ENCODE measurements at regions not wholly inside any gene's neighbourhood (a gene's known extent, or its start where the extent isn't known, plus 50 kb on each side); places are given as distances from the start of the nearest gene placed in this dataset.

GRCh38 chr18:76647322-76647721, 152.3 kb upstream of the ZNF516 start:
- H3K4me1 ChIP-seq (ENCODE audit: control insufficient read depth, extremely low read depth, insufficient read depth, low read length): no peaks in the 10 kb centered on the region
- H3K9me3 ChIP-seq (replicated peaks; ENCODE audit: control insufficient read depth, insufficient read depth, low read length): no peaks in the 10 kb centered on the region
- H3K27me3 ChIP-seq (ENCODE audit: control insufficient read depth in 2 of 2, insufficient read depth in 2 of 2, low read length in 2 of 2): no peaks in the 10 kb centered on the region
- no peaks in the 10 kb centered on the region for H3K36me3 ChIP-seq (ENCODE audit: control insufficient read depth in 2 of 2, extremely low read depth in 1 of 2, insufficient read depth in 2 of 2, low read length in 2 of 2)
- no peak overlapping the region for H3K4me2 ChIP-seq (ENCODE audit: insufficient read depth, low read length)
- no peak for FAIRE-seq
- no peak overlapping the region for H3K27ac ChIP-seq (ENCODE audit: insufficient read depth, low read depth, low read length)
- intact Hi-C loops (cut with micrococcal nuclease) (no loop called here), dilution Hi-C loops (cut with MboI; ENCODE audit: extremely low pct_ligation_motif_present, low sequenced_read_pairs) (no loop called here)
- no peaks in the 10 kb centered on the region for H3K79me2 ChIP-seq (ENCODE audit: control insufficient read depth, insufficient read depth, low read length)
- ChIA-PET POLR2A (interaction anchor here (0.7 kb wide), 1 partner anchor 30 kb away, joined by 4 read pairs; no protein-coding TSS in a partner anchor), CTCF (interaction anchor here (0.6 kb wide), 1 partner anchor 48 kb away, joined by 3 read pairs; no protein-coding TSS in a partner anchor)
- H3K9me1 ChIP-seq (replicated peaks; ENCODE audit: control insufficient read depth, extremely low read depth, insufficient read depth, low read length): no peaks in the 10 kb centered on the region
- no peak overlapping the region for H3K9ac ChIP-seq (replicated peaks; ENCODE audit: extremely low read depth, insufficient read depth, low read length)
- no peak overlapping the region for H3K4me3 ChIP-seq (replicated peaks in 1 of 3; ENCODE audit: insufficient read depth in 1 of 3, low read depth in 1 of 3, low read length in 3 of 3)
- H2AFZ ChIP-seq (ENCODE audit: low read depth, low read length): no peak overlapping the region
- BruUV-seq (replicated peaks): no TSS peak
- no peaks in the 10 kb centered on the region for H4K20me1 ChIP-seq (replicated peaks; ENCODE audit: control insufficient read depth, extremely low read depth, insufficient read depth, low read length)
- no peak for TF ChIP-seq JUN (IDR thresholded peaks at IDR 0.05; ENCODE audit: borderline replicate concordance, insufficient read depth, insufficient read length, low read depth)
- TF ChIP-seq FOS (IDR thresholded peaks at IDR 0.05; ENCODE audit: borderline replicate concordance, insufficient read depth, low read length): no peak
- no peak for TF ChIP-seq EZH2 (IDR thresholded peaks at IDR 0.05; ENCODE audit: borderline replicate concordance, low read depth, low read length, severe bottlenecking)
- no peak for TF ChIP-seq MYC (IDR thresholded peaks at IDR 0.05; ENCODE audit: low read depth, low read length)
- no peak for TF ChIP-seq CTCF (IDR thresholded peaks at IDR 0.05; ENCODE audit: extremely low read depth in 1 of 2, insufficient read depth in 1 of 2, low read depth in 1 of 2, low read length in 2 of 2)
- TF ChIP-seq POLR2A (IDR thresholded peaks at IDR 0.05; ENCODE audit: low read depth, low read length): no peak
- TF ChIP-seq, protein P1, sequence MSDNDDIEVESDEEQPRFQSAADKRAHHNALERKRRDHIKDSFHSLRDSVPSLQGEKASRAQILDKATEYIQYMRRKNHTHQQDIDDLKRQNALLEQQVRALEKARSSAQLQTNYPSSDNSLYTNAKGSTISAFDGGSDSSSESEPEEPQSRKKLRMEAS (IDR thresholded peaks at IDR 0.05; ENCODE audit: insufficient read depth, insufficient read length): no peak
- no peak for TF ChIP-seq GATA2 (IDR thresholded peaks at IDR 0.05; ENCODE audit: insufficient read depth, insufficient read length, low read depth, low read length)
- TF ChIP-seq POLR2AphosphoS5 (IDR thresholded peaks at IDR 0.05; ENCODE audit: insufficient read depth, low read depth, low read length): no peak
- DNase-seq (ENCODE audit: low read depth, low spot score): no peak
